Fibroblast of lung (primary cell): ENCODE measurements at regions not wholly inside any gene's neighbourhood (a gene's known extent, or its start where the extent isn't known, plus 50 kb on each side); places are given as distances from the start of the nearest gene placed in this dataset.

ENCODE experiments used
- EZH2 ChIP-seq: IDR thresholded peaks from 2 replicates; pipeline ENCODE4 v1.5.1; 2012; ENCODE audit warnings: low read length, control low read depth, mild to moderate bottlenecking; ENCODE audit errors: missing control alignments
- TF ChIP-seq, protein P1 (sequence below), 2 donors: IDR thresholded peaks in 1 of 2; conservative IDR thresholded peaks in 1 of 2; 1 replicate in 1 of 2; 2 replicates in 1 of 2; pipeline ENCODE4 v1.5.1; 2011 to 2012; ENCODE audit warnings: low read length in 2 of 2, control low read depth in 1 of 2, inconsistent platforms in 1 of 2, low read depth in 1 of 2, mild to moderate bottlenecking in 1 of 2

DNA sequence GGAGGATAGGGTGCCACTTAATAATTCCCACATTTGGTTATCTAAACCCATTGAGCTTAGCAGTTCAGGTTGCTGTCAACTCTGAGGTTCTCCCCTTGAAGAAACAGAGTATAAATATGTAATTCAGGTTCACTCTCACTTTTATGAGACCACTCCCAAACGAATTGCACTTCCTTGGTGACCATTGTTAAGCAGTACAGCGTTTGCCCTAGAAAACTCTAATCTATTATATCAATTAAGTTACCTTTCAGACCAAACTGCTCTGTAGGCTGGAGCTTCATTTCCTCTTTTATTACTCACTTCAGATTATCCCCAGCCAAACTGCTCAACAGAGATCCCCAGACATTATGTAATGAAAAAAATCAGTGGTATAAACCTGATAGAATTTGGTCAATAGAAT, 1317.0 kb upstream of the ACO1 start:
- TF ChIP-seq, protein P1, sequence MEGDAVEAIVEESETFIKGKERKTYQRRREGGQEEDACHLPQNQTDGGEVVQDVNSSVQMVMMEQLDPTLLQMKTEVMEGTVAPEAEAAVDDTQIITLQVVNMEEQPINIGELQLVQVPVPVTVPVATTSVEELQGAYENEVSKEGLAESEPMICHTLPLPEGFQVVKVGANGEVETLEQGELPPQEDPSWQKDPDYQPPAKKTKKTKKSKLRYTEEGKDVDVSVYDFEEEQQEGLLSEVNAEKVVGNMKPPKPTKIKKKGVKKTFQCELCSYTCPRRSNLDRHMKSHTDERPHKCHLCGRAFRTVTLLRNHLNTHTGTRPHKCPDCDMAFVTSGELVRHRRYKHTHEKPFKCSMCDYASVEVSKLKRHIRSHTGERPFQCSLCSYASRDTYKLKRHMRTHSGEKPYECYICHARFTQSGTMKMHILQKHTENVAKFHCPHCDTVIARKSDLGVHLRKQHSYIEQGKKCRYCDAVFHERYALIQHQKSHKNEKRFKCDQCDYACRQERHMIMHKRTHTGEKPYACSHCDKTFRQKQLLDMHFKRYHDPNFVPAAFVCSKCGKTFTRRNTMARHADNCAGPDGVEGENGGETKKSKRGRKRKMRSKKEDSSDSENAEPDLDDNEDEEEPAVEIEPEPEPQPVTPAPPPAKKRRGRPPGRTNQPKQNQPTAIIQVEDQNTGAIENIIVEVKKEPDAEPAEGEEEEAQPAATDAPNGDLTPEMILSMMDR (conservative IDR thresholded peaks at IDR 0.05 in 1 of 2, IDR thresholded peaks at IDR 0.05 in 1 of 2; ENCODE audit: low read depth in 1 of 2, low read length in 2 of 2) = no peak
- TF ChIP-seq EZH2 = no peak
